ENCODE measurements at regions not wholly inside any gene's neighbourhood (a gene's known extent, or its start where the extent isn't known, plus 50 kb on each side); places are given as distances from the start of the nearest gene placed in this dataset.

DNA sequence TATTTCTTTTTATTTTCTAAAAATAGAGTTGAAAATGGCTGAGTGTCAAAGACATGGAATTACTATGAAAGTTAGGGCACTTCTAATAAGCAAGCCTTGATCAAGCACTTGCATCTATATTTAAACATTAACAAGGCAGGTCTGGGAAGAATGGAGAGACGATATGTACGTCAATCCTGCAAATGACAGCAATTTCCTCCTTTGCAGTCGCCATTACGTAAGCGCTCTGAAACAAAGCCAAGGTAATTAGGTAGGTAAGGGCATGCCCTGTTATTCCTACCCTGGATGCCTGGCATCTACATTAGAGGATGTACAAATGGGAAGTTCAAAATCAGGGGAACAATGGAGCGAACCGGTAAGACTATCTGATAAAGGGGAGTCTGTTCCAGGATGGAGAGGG is 664.0 kb upstream of the ARGLU1 start:
- TF ChIP-seq, protein P1, sequence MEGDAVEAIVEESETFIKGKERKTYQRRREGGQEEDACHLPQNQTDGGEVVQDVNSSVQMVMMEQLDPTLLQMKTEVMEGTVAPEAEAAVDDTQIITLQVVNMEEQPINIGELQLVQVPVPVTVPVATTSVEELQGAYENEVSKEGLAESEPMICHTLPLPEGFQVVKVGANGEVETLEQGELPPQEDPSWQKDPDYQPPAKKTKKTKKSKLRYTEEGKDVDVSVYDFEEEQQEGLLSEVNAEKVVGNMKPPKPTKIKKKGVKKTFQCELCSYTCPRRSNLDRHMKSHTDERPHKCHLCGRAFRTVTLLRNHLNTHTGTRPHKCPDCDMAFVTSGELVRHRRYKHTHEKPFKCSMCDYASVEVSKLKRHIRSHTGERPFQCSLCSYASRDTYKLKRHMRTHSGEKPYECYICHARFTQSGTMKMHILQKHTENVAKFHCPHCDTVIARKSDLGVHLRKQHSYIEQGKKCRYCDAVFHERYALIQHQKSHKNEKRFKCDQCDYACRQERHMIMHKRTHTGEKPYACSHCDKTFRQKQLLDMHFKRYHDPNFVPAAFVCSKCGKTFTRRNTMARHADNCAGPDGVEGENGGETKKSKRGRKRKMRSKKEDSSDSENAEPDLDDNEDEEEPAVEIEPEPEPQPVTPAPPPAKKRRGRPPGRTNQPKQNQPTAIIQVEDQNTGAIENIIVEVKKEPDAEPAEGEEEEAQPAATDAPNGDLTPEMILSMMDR (conservative IDR thresholded peaks at IDR 0.05 in 1 of 2, IDR thresholded peaks at IDR 0.05 in 1 of 2; ENCODE audit: extremely low read depth in 1 of 2, insufficient read depth in 1 of 2, low read depth in 1 of 2, low read length in 2 of 2): no peak
- TF ChIP-seq EZH2 (IDR thresholded peaks at IDR 0.05; ENCODE audit: borderline replicate concordance, low read length): no peak
